ENCODE measurements at regions not wholly inside any gene's neighbourhood (a gene's known extent, or its start where the extent isn't known, plus 50 kb on each side); places are given as distances from the start of the nearest gene placed in this dataset.
A peak's percentile ranks its signal among the peaks of the same experiment; 100 is the strongest.

DNA sequence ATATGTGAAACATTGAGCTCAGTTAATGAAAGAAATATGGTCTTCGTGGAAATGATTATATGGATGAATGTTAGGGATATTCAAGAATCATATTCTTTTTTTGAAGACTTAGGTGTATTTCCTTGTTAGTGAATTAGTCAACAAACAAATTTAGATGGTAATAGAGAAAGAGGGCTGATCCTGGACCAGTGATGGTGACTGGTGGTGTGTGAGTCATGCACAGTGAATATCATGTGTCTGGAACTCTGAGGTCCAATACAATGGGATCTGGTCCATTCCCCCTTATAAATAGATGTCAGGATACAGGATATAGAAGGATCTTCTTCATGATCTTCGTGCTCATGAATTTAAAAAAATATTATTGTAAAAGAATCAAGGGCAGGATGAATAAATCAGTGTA is 64.4 kb upstream of the RTL1 start:
- no peak overlapping the region for H3K27ac ChIP-seq (ENCODE audit: low read depth, low read length)
- no peak overlapping the region for H3K4me3 ChIP-seq (ENCODE audit: insufficient read depth, low read length)
- no peaks in the 10 kb centered on the region for H3K4me1 ChIP-seq (ENCODE audit: insufficient read depth, low read length)
- H3K27me3 ChIP-seq (ENCODE audit: insufficient read depth, low read length): no peaks in the 10 kb centered on the region
- no peak overlapping the region for H3K4me2 ChIP-seq (ENCODE audit: insufficient read depth, low read length)
- no peak overlapping the region for H2AFZ ChIP-seq (ENCODE audit: low read length)
- no peaks in the 10 kb centered on the region for H3K9me3 ChIP-seq (ENCODE audit: low read depth, low read length)
- no peak for DNase-seq (ENCODE audit: insufficient read length, low spot score, missing footprints)
- TF ChIP-seq, protein P1, sequence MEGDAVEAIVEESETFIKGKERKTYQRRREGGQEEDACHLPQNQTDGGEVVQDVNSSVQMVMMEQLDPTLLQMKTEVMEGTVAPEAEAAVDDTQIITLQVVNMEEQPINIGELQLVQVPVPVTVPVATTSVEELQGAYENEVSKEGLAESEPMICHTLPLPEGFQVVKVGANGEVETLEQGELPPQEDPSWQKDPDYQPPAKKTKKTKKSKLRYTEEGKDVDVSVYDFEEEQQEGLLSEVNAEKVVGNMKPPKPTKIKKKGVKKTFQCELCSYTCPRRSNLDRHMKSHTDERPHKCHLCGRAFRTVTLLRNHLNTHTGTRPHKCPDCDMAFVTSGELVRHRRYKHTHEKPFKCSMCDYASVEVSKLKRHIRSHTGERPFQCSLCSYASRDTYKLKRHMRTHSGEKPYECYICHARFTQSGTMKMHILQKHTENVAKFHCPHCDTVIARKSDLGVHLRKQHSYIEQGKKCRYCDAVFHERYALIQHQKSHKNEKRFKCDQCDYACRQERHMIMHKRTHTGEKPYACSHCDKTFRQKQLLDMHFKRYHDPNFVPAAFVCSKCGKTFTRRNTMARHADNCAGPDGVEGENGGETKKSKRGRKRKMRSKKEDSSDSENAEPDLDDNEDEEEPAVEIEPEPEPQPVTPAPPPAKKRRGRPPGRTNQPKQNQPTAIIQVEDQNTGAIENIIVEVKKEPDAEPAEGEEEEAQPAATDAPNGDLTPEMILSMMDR (IDR thresholded peaks at IDR 0.05; ENCODE audit: extremely low read depth, low read depth, low read length): no peak
- H3K36me3 ChIP-seq (ENCODE audit: insufficient read depth, low read length): peaks cover 25% of the 10 kb centered on the region
- H3K79me2 ChIP-seq (ENCODE audit: insufficient read depth, low read length): peaks cover 2% of the 10 kb centered on the region
- H4K20me1 ChIP-seq (ENCODE audit: insufficient read depth, low read length): peaks cover 4% of the 10 kb centered on the region

DNA sequence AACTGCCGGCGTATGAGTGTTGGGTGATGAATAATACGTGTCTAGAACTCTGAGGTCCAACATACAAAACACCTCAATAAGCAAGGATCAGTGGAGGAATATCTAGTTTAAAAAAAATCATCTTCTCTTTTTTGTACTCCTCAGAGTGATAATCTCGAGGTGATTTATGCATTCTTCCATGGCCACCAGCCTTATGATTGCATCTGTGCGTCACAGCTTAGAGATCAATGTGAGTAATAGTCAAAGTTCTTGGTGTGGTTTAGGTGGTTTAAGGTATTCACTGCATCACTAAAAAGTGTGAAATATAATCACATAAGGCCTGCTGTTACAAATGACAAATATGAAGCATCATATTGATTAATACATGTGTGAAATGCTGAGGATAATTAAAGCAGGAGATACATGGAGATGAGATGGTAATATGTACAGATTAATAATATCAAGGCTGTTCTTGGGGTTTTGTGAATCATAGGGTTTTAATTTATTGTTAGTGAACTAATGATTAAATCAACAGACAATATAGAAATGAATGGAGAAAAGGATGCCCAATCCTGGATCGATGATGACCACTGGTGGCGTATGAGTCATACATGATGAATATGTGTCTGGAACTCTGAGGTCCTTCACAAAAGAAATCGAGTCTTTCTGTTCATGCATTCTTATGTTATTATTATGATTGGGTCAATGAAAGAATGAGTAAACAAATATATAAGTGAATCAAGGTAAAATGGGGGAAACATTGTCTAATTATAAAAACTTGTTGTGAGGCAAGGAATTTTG is 68.8 kb upstream of the RTL1 start:
- H3K4me3 ChIP-seq (ENCODE audit: insufficient read depth, low read length): no peak overlapping the region
- H3K27me3 ChIP-seq (ENCODE audit: insufficient read depth, low read length): no peaks in the 10 kb centered on the region
- no peak overlapping the region for H3K4me2 ChIP-seq (ENCODE audit: insufficient read depth, low read length)
- no peaks in the 10 kb centered on the region for H3K4me1 ChIP-seq (ENCODE audit: insufficient read depth, low read length)
- no peaks in the 10 kb centered on the region for H3K79me2 ChIP-seq (ENCODE audit: insufficient read depth, low read length)
- no peak overlapping the region for H2AFZ ChIP-seq (ENCODE audit: low read length)
- no peak overlapping the region for H3K27ac ChIP-seq (ENCODE audit: low read depth, low read length)
- peak; percentile 19 for DNase-seq (ENCODE audit: insufficient read length, low spot score, missing footprints)
- TF ChIP-seq, protein P1 (IDR thresholded peaks at IDR 0.05; ENCODE audit: extremely low read depth, low read depth, low read length): no peak
- peaks cover 40% of the 10 kb centered on the region for H3K36me3 ChIP-seq (ENCODE audit: insufficient read depth, low read length)
- no peaks in the 10 kb centered on the region for H3K9me3 ChIP-seq (ENCODE audit: low read depth, low read length)
- peaks cover 4% of the 10 kb centered on the region for H4K20me1 ChIP-seq (ENCODE audit: insufficient read depth, low read length)

DNA sequence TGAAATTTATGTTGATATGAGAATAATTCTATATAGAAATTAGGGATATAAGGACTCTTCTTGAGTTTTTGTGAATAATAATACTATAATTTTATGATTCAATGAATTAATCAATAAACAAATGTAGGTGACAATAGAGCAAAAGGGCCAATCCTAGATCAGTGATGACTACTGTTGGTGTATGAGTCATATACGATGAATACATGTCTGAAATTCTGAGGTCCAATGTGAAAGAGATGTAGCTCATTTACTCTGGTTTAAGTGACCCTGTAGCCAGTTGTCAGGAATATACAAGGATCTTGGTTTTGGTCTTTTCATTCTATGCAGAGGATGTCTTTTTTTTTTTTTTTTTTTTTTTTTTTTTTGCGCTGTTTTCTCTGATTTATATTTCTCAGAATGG is 72.1 kb upstream of the RTL1 start:
- H3K4me1 ChIP-seq (ENCODE audit: insufficient read depth, low read length): peaks cover 13% of the 10 kb centered on the region
- H3K4me2 ChIP-seq (ENCODE audit: insufficient read depth, low read length): no peak overlapping the region
- H3K36me3 ChIP-seq (ENCODE audit: insufficient read depth, low read length): peaks cover 38% of the 10 kb centered on the region
- TF ChIP-seq, protein P1 (IDR thresholded peaks at IDR 0.05; ENCODE audit: extremely low read depth, low read depth, low read length): no peak
- H3K9me3 ChIP-seq (ENCODE audit: low read depth, low read length): no peaks in the 10 kb centered on the region
- H4K20me1 ChIP-seq (ENCODE audit: insufficient read depth, low read length): peaks cover 4% of the 10 kb centered on the region
- H3K4me3 ChIP-seq (ENCODE audit: insufficient read depth, low read length): no peak overlapping the region
- DNase-seq (ENCODE audit: insufficient read length, low spot score, missing footprints): no peak
- H2AFZ ChIP-seq (ENCODE audit: low read length): no peak overlapping the region
- peaks cover 1% of the 10 kb centered on the region for H3K79me2 ChIP-seq (ENCODE audit: insufficient read depth, low read length)
- no peaks in the 10 kb centered on the region for H3K27me3 ChIP-seq (ENCODE audit: insufficient read depth, low read length)
- no peak overlapping the region for H3K27ac ChIP-seq (ENCODE audit: low read depth, low read length)

DNA sequence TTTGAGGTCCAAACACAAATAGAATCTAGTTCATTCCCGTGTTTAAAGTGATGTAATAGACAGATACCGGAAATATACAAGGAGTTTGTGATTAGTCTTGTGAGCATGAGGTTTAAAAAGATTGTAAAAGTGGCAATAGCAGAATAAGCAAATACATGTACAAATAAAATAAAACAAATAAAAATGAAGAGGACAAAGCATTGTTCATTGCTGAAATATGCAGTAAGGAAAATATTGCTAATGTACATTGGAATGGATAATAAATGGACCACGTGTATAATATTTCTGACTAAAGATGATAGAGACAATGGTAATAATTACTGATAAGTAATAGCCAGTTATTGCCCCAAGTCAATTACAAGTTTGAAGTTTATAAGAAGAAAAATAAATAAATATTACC is 75.6 kb upstream of the RTL1 start:
- H3K36me3 ChIP-seq (ENCODE audit: insufficient read depth, low read length): peaks cover 49% of the 10 kb centered on the region
- H3K79me2 ChIP-seq (ENCODE audit: insufficient read depth, low read length): peaks cover 4% of the 10 kb centered on the region
- no peak for DNase-seq (ENCODE audit: insufficient read length, low spot score, missing footprints)
- peaks cover 14% of the 10 kb centered on the region for H4K20me1 ChIP-seq (ENCODE audit: insufficient read depth, low read length)
- H3K4me3 ChIP-seq (ENCODE audit: insufficient read depth, low read length): no peak overlapping the region
- H3K27me3 ChIP-seq (ENCODE audit: insufficient read depth, low read length): no peaks in the 10 kb centered on the region
- H2AFZ ChIP-seq (ENCODE audit: low read length): no peak overlapping the region
- peaks cover 27% of the 10 kb centered on the region for H3K4me1 ChIP-seq (ENCODE audit: insufficient read depth, low read length)
- H3K4me2 ChIP-seq (ENCODE audit: insufficient read depth, low read length): no peak overlapping the region
- peak overlapping the region; percentile 32 for H3K27ac ChIP-seq (ENCODE audit: low read depth, low read length)
- H3K9me3 ChIP-seq (ENCODE audit: low read depth, low read length): no peaks in the 10 kb centered on the region
- TF ChIP-seq, protein P1 (IDR thresholded peaks at IDR 0.05; ENCODE audit: extremely low read depth, low read depth, low read length): no peak
